Tibial nerve (tissue), 4 donors: ENCODE measurements at regions not wholly inside any gene's neighbourhood (a gene's known extent, or its start where the extent isn't known, plus 50 kb on each side); places are given as distances from the start of the nearest gene placed in this dataset.
"Not testable (repeated sequence)": the region's sequence is repeated elsewhere in the genome, so short reads cannot be mapped to it uniquely, and the experiment has no call there.

Experiments
- DNase-seq, 2 donors: peaks; one replicate each; pipeline ENCODE4 v3.0.0-alpha.2; 2019; ENCODE audit warnings: low spot score in 2 of 2
- H3K27ac ChIP-seq, 4 donors: fragments of 200-600 bp; sonication (generic) in 3 of 4; one replicate each; pipeline ENCODE4 v1.5.1; 2017 to 2019; ENCODE audit warnings: mild to moderate bottlenecking in 1 of 4
- H3K27me3 ChIP-seq, 2 donors: fragments of 200-600 bp; sonication (generic) in 1 of 2; one replicate each; pipeline versions ENCODE4 v1.5.1 to v1.6.0; 2017 to 2019
- H3K36me3 ChIP-seq, 3 donors: fragments of 200-600 bp; sonication (generic); one replicate each; pipeline ENCODE4 v1.5.1; 2018 to 2019
- H3K4me1 ChIP-seq, 4 donors: fragments of 200-600 bp; sonication (generic) in 3 of 4; one replicate each; pipeline ENCODE4 v1.5.1; 2017 to 2019
- H3K4me3 ChIP-seq, 4 donors: fragments of 200-600 bp; sonication (generic) in 3 of 4; one replicate each; pipeline ENCODE4 v1.5.1; 2017 to 2019; ENCODE audit warnings: mild to moderate bottlenecking in 1 of 4, moderate library complexity in 1 of 4
- H3K9me3 ChIP-seq, 4 donors: fragments of 200-600 bp; sonication (generic) in 3 of 4; one replicate each; pipeline ENCODE4 v1.5.1; 2017 to 2019
- CTCF ChIP-seq, 5 experiments: fragments of 200-600 bp in 3 of 5; fragments of 450-650 bp in 2 of 5; sonication (generic) in 3 of 5; IDR thresholded peaks; one replicate each; pipeline ENCODE4 v1.5.1; 2016 to 2019; ENCODE audit warnings: antibody characterized with exemption in 5 of 5, mild to moderate bottlenecking in 3 of 5, moderate library complexity in 2 of 5
- EP300 ChIP-seq, 2 donors: sonication (generic); formaldehyde crosslinking; IDR thresholded peaks; one replicate each; pipeline ENCODE4 v1.6.1; 2017; ENCODE audit warnings: antibody characterized with exemption in 2 of 2, mild to moderate bottlenecking in 1 of 2
- POLR2A ChIP-seq, 2 donors: fragments of 450-650 bp; IDR thresholded peaks; one replicate each; pipeline ENCODE4 v1.6.1; 2017; ENCODE audit warnings: antibody characterized with exemption in 2 of 2, mild to moderate bottlenecking in 2 of 2, moderate library complexity in 2 of 2
- WGBS, 2 donors: methylation state at CpG; one replicate each; pipeline ENCODE4 v1.1.5; 2018; 5-methylcytosine and 5-hydroxymethylcytosine counted together

- Histone ChIP-seq H3K9me3 (no peaks in the 10 kb centered on the region), H3K27ac (no peak overlapping the region), H3K36me3 (no peaks in the 10 kb centered on the region), H3K27me3 (no peaks in the 10 kb centered on the region), H3K4me1 (no peaks in the 10 kb centered on the region), H3K4me3 (no peak overlapping the region)
- TF ChIP-seq POLR2A (IDR thresholded peaks at IDR 0.05) (no peak), EP300 (IDR thresholded peaks at IDR 0.05) (no peak)
- no peak for DNase-seq
- 79 to 81% methylated on average over 11 of the region's 11 CpGs for WGBS, 2 donors
Measured at GRCh38 chr10:21387868-21388267, 137.6 kb downstream of the SKIDA1 start.

- whole genome bisulfite sequencing, 2 donors: 81 to 85% methylated on average over 5 of the region's 5 CpGs
- no peaks in the 10 kb centered on the region for H3K4me1 ChIP-seq
- no peak overlapping the region for H3K27ac ChIP-seq
- DNase-seq: no peak
- TF ChIP-seq POLR2A (IDR thresholded peaks at IDR 0.05) (no peak), CTCF (IDR thresholded peaks at IDR 0.05) (no peak), EP300 (IDR thresholded peaks at IDR 0.05) (no peak)
- H3K36me3 ChIP-seq: no peaks in the 10 kb centered on the region
- H3K27me3 ChIP-seq: no peaks in the 10 kb centered on the region
- no peaks in the 10 kb centered on the region for H3K9me3 ChIP-seq
- no peak overlapping the region for H3K4me3 ChIP-seq
Measured at GRCh38 chr10:21385996-21386585, 139.4 kb downstream of the SKIDA1 start.

- H3K27ac ChIP-seq: no peak overlapping the region
- H3K36me3 ChIP-seq: no peaks in the 10 kb centered on the region
- H3K27me3 ChIP-seq: no peaks in the 10 kb centered on the region
- no peaks in the 10 kb centered on the region for H3K9me3 ChIP-seq
- DNase-seq: no peak
- WGBS, 2 donors: 32 to 43% methylated on average over 1 of the region's 1 CpG
- no peak for TF ChIP-seq POLR2A (IDR thresholded peaks at IDR 0.05)
- no peak for TF ChIP-seq CTCF (IDR thresholded peaks at IDR 0.05)
- TF ChIP-seq EP300 (IDR thresholded peaks at IDR 0.05): no peak
- H3K4me3 ChIP-seq: no peak overlapping the region
- no peaks in the 10 kb centered on the region for H3K4me1 ChIP-seq
Measured at GRCh38 chr10:21385536-21385935, 139.9 kb downstream of the SKIDA1 start.

- Histone ChIP-seq H3K4me1 (no peaks in the 10 kb centered on the region), H3K27me3 (no peaks in the 10 kb centered on the region), H3K36me3 (no peaks in the 10 kb centered on the region), H3K9me3 (no peaks in the 10 kb centered on the region), H3K4me3 (no peak overlapping the region), H3K27ac (no peak overlapping the region)
- WGBS, 2 donors: 72 to 82% methylated on average over 3 of the region's 3 CpGs
- TF ChIP-seq POLR2A (IDR thresholded peaks at IDR 0.05): no peak
- TF ChIP-seq EP300 (IDR thresholded peaks at IDR 0.05): no peak
- TF ChIP-seq CTCF (IDR thresholded peaks at IDR 0.05): no peak
- no peak for DNase-seq
Measured at GRCh38 chr10:21379143-21379542, 146.3 kb downstream of the SKIDA1 start.

GRCh38 chr10:21375274-21375673 lies 150.2 kb downstream of the SKIDA1 start:
- not testable (repeated sequence) for DNase-seq, H3K4me3 ChIP-seq, H3K36me3 ChIP-seq, H3K27ac ChIP-seq, H3K9me3 ChIP-seq, H3K27me3 ChIP-seq
- peaks cover 0 to 14% (median 2%) of the 10 kb centered on the region in 4 donors for H3K4me1 ChIP-seq
- 79 to 87% methylated on average over 2 of the region's 2 CpGs for WGBS, 2 donors

GRCh38 chr10:21373881-21374280 lies 151.6 kb downstream of the SKIDA1 start:
- not testable (repeated sequence) for H3K9me3 ChIP-seq, H3K27ac ChIP-seq, H3K36me3 ChIP-seq, H3K4me3 ChIP-seq, H3K27me3 ChIP-seq, DNase-seq
- 80 to 82% methylated on average over 3 of the region's 3 CpGs for WGBS, 2 donors
- peaks cover 0 to 21% (median 2%) of the 10 kb centered on the region in 4 donors for H3K4me1 ChIP-seq
